ENCODE measurements at regions not wholly inside any gene's neighbourhood (a gene's known extent, or its start where the extent isn't known, plus 50 kb on each side); places are given as distances from the start of the nearest gene placed in this dataset.

GRCh38 chr11:45597097-45597496 lies 68.3 kb downstream of the CHST1 start:
- DNase-seq (ENCODE audit: extremely low read depth, low read depth): no peak
- TF ChIP-seq, protein P1, sequence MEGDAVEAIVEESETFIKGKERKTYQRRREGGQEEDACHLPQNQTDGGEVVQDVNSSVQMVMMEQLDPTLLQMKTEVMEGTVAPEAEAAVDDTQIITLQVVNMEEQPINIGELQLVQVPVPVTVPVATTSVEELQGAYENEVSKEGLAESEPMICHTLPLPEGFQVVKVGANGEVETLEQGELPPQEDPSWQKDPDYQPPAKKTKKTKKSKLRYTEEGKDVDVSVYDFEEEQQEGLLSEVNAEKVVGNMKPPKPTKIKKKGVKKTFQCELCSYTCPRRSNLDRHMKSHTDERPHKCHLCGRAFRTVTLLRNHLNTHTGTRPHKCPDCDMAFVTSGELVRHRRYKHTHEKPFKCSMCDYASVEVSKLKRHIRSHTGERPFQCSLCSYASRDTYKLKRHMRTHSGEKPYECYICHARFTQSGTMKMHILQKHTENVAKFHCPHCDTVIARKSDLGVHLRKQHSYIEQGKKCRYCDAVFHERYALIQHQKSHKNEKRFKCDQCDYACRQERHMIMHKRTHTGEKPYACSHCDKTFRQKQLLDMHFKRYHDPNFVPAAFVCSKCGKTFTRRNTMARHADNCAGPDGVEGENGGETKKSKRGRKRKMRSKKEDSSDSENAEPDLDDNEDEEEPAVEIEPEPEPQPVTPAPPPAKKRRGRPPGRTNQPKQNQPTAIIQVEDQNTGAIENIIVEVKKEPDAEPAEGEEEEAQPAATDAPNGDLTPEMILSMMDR (IDR thresholded peaks at IDR 0.05; ENCODE audit: low read depth, low read length): no peak

GRCh38 chr11:45596571-45596970 lies 68.9 kb downstream of the CHST1 start:
- no peak for DNase-seq (ENCODE audit: extremely low read depth, low read depth)
- TF ChIP-seq, protein P1 (IDR thresholded peaks at IDR 0.05; ENCODE audit: low read depth, low read length): no peak

- DNase-seq (ENCODE audit: extremely low read depth, low read depth): no peak
- TF ChIP-seq, protein P1 (IDR thresholded peaks at IDR 0.05; ENCODE audit: low read depth, low read length): no peak
Observed at GRCh38 chr11:45593992-45594391, 71.4 kb downstream of the CHST1 start.

GRCh38 chr11:45592636-45593035 lies 72.8 kb downstream of the CHST1 start:
- TF ChIP-seq, protein P1 (IDR thresholded peaks at IDR 0.05; ENCODE audit: low read depth, low read length): no peak
- DNase-seq (ENCODE audit: extremely low read depth, low read depth): no peak

GRCh38 chr11:45590743-45591142 lies 74.7 kb downstream of the CHST1 start:
- DNase-seq (ENCODE audit: extremely low read depth, low read depth): no peak
- TF ChIP-seq, protein P1 (IDR thresholded peaks at IDR 0.05; ENCODE audit: low read depth, low read length): no peak

- no peak for DNase-seq (ENCODE audit: extremely low read depth, low read depth)
- TF ChIP-seq, protein P1 (IDR thresholded peaks at IDR 0.05; ENCODE audit: low read depth, low read length): no peak
Observed at GRCh38 chr11:45585205-45585604, 80.2 kb downstream of the CHST1 start.

GRCh38 chr11:45583981-45584566 lies 81.3 kb downstream of the CHST1 start:
- no peak for DNase-seq (ENCODE audit: extremely low read depth, low read depth)
- TF ChIP-seq, protein P1 (IDR thresholded peaks at IDR 0.05; ENCODE audit: low read depth, low read length): no peak
